HL-60 (cell line): ENCODE measurements at regions not wholly inside any gene's neighbourhood (a gene's known extent, or its start where the extent isn't known, plus 50 kb on each side); places are given as distances from the start of the nearest gene placed in this dataset.

ENCODE experiments used
- DNase-seq, 2 experiments: peaks; one replicate each; pipeline ENCODE4 v3.0.0-alpha.2; 2010 to 2020; ENCODE audit warnings: low read depth in 1 of 2, low spot score in 1 of 2
- H3K27ac ChIP-seq: fragments of 250-450 bp; sonication (Bioruptor Pico); replicated peaks from 2 replicates; pipeline ENCODE4 v1.5.1; 2020; ENCODE audit warnings: mild to moderate bottlenecking, moderate library complexity
- H3K27me3 ChIP-seq: fragments of 250-450 bp; sonication (Bioruptor Pico); 2 replicates; pipeline ENCODE4 v1.5.1; 2021; ENCODE audit warnings: mild to moderate bottlenecking, moderate library complexity; ENCODE audit not compliant: insufficient read depth, poor library complexity, severe bottlenecking
- H3K4me3 ChIP-seq: replicated peaks from 2 replicates; pipeline ENCODE4 v1.5.1; 2011; ENCODE audit warnings: mild to moderate bottlenecking, control low read depth, low read length; ENCODE audit not compliant: insufficient read depth
- CTCF ChIP-seq: IDR thresholded peaks from one replicate; pipeline ENCODE4 v1.5.1; 2011; ENCODE audit warnings: low read length, control low read depth, inconsistent platforms; ENCODE audit not compliant: insufficient read depth
- GABPA ChIP-seq: IDR thresholded peaks from 2 replicates; pipeline ENCODE4 v1.6.1; 2012; ENCODE audit warnings: low read depth
- POLR2AphosphoS5 ChIP-seq: IDR thresholded peaks from 2 replicates; pipeline ENCODE4 v1.6.1; 2012; ENCODE audit warnings: low read depth
- REST ChIP-seq: IDR thresholded peaks from 2 replicates; pipeline ENCODE4 v1.6.1; 2012; ENCODE audit warnings: low read depth; ENCODE audit not compliant: insufficient replicate concordance
- SPI1 ChIP-seq: IDR thresholded peaks from 2 replicates; pipeline ENCODE4 v1.6.1; 2012; ENCODE audit warnings: low read depth, mild to moderate bottlenecking, borderline replicate concordance

DNA sequence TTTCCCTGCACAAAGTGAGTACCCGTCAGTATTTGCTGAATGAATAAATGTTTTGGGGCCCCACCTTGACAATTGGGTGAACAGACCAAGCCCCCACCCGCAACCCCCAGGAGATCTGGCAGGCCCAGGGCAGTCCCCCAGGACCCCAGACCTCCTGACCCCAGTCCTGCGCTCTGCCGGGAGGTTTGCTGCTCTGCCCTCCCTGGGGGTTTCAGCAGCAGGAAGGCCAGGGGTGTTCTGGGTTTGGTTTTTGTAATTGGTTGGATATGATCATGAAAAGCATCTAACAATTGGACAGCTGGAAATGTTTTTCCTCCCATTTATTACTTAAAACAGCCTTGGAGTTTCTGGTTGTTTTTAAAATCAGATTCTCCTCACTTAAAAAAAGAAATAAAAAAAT is 193.8 kb downstream of the URI1 start:
- DNase-seq, result no peak
- Histone ChIP-seq H3K4me3 (no peak overlapping the region), H3K27me3 (no peaks in the 10 kb centered on the region), H3K27ac (no peak overlapping the region)
- TF ChIP-seq GABPA (no peak), REST (no peak), CTCF (no peak), POLR2AphosphoS5 (no peak), SPI1 (no peak)

GRCh38 chr19:30136611-30137195 is 194.7 kb downstream of the URI1 start:
- TF ChIP-seq GABPA (no peak), SPI1 (no peak), REST (no peak), POLR2AphosphoS5 (no peak), CTCF (no peak)
- H3K27me3 ChIP-seq, result no peaks in the 10 kb centered on the region
- no peak for DNase-seq
- H3K4me3 ChIP-seq, result no peak overlapping the region
- no peak overlapping the region for H3K27ac ChIP-seq

DNA sequence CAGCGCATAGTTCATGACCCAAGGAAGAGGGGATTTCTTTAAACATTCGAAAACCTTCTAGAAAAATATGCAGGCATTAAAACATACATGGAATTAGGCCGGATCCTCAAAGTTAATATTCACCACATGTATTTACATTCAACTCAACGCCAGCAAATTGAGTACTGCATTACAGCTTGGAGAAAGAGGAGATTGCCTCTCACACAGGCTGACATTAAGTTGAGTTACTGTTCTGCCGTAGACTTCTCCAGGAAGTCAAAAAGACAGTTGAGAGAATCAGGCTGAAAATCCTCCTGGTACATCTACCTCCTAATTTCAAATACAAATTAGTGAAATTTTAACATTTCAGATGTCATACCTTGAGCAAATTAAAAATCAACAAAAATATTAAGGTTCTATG is 195.7 kb downstream of the URI1 start:
- H3K27me3 ChIP-seq, result no peaks in the 10 kb centered on the region
- no peak overlapping the region for H3K4me3 ChIP-seq
- no peak for TF ChIP-seq REST
- TF ChIP-seq POLR2AphosphoS5, result no peak
- TF ChIP-seq SPI1, result no peak
- TF ChIP-seq CTCF, result no peak
- TF ChIP-seq GABPA, result no peak
- H3K27ac ChIP-seq, result no peak overlapping the region
- no peak for DNase-seq
